ENCODE measurements at regions not wholly inside any gene's neighbourhood (a gene's known extent, or its start where the extent isn't known, plus 50 kb on each side); places are given as distances from the start of the nearest gene placed in this dataset.

GRCh38 chr9:107708791-107709190, 219.2 kb upstream of the KLF4 start:
- no peak overlapping the region for H3K4me3 ChIP-seq (replicated peaks; ENCODE audit: low read depth, low read length)
- no peak for TF ChIP-seq CTCF (IDR thresholded peaks at IDR 0.05; ENCODE audit: low read depth, low read length, missing control alignments)
- no peak for DNase-seq (ENCODE audit: extremely low read depth, low read depth)

GRCh38 chr9:107707915-107708441, 218.4 kb upstream of the KLF4 start:
- no peak for TF ChIP-seq CTCF (IDR thresholded peaks at IDR 0.05; ENCODE audit: low read depth, low read length, missing control alignments)
- H3K4me3 ChIP-seq (replicated peaks; ENCODE audit: low read depth, low read length) = no peak overlapping the region
- DNase-seq (ENCODE audit: extremely low read depth, low read depth) = peak; percentile 77

GRCh38 chr9:107707428-107707837, 217.9 kb upstream of the KLF4 start:
- peak; percentile 99 for DNase-seq (ENCODE audit: extremely low read depth, low read depth)
- TF ChIP-seq CTCF (IDR thresholded peaks at IDR 0.05; ENCODE audit: low read depth, low read length, missing control alignments) = no peak
- no peak overlapping the region for H3K4me3 ChIP-seq (replicated peaks; ENCODE audit: low read depth, low read length)

- DNase-seq (ENCODE audit: extremely low read depth, low read depth) = no peak
- no peak for TF ChIP-seq CTCF (IDR thresholded peaks at IDR 0.05; ENCODE audit: low read depth, low read length, missing control alignments)
- H3K4me3 ChIP-seq (replicated peaks; ENCODE audit: low read depth, low read length) = no peak overlapping the region
Observed at GRCh38 chr9:107706701-107707427, 217.3 kb upstream of the KLF4 start.

GRCh38 chr9:107705521-107705920, 216.0 kb upstream of the KLF4 start:
- H3K4me3 ChIP-seq (replicated peaks; ENCODE audit: low read depth, low read length) = no peak overlapping the region
- DNase-seq (ENCODE audit: extremely low read depth, low read depth) = no peak
- no peak for TF ChIP-seq CTCF (IDR thresholded peaks at IDR 0.05; ENCODE audit: low read depth, low read length, missing control alignments)

- H3K4me3 ChIP-seq (replicated peaks; ENCODE audit: low read depth, low read length) = no peak overlapping the region
- no peak for TF ChIP-seq CTCF (IDR thresholded peaks at IDR 0.05; ENCODE audit: low read depth, low read length, missing control alignments)
- no peak for DNase-seq (ENCODE audit: extremely low read depth, low read depth)
Observed at GRCh38 chr9:107704774-107705173, 215.2 kb upstream of the KLF4 start.

All from HFF-Myc (cell line).